ENCODE measurements at regions not wholly inside any gene's neighbourhood (a gene's known extent, or its start where the extent isn't known, plus 50 kb on each side); places are given as distances from the start of the nearest gene placed in this dataset.

- H3K4me3 Mint-ChIP-seq (ENCODE audit: low read depth, unreplicated experiment): no peak overlapping the region
- no peaks in the 10 kb centered on the region for H3K36me3 Mint-ChIP-seq (ENCODE audit: insufficient read depth, unreplicated experiment)
- H3K4me1 Mint-ChIP-seq (ENCODE audit: low read depth, unreplicated experiment): peaks cover 30% of the 10 kb centered on the region
- no peak overlapping the region for H3K27ac Mint-ChIP-seq (ENCODE audit: unreplicated experiment)
- no peaks in the 10 kb centered on the region for H3K9me3 Mint-ChIP-seq (ENCODE audit: low read depth, unreplicated experiment)
- no peaks in the 10 kb centered on the region for H3K27me3 Mint-ChIP-seq (ENCODE audit: unreplicated experiment)
- CTCF ChIA-PET: interaction anchor here (0.6 kb wide), 1 partner anchor 124 kb away, joined by 3 read pairs; no protein-coding TSS in a partner anchor
- BruUV-seq (replicated peaks): no TSS peak
- intact Hi-C loops (cut with micrococcal nuclease; ENCODE audit: unreplicated experiment): no loop called here
- no peak for TF ChIP-seq CTCF (IDR thresholded peaks at IDR 0.05; ENCODE audit: unreplicated experiment)
- no peak for DNase-seq
Measured at GRCh38 chr6:138550346-138550767, 51.1 kb upstream of the NHSL1 start.

- H3K27ac Mint-ChIP-seq (ENCODE audit: unreplicated experiment): no peak overlapping the region
- H3K4me3 Mint-ChIP-seq (ENCODE audit: low read depth, unreplicated experiment): no peak overlapping the region
- CTCF ChIA-PET: no interaction called here
- intact Hi-C loops (cut with micrococcal nuclease; ENCODE audit: unreplicated experiment): no loop called here
- H3K4me1 Mint-ChIP-seq (ENCODE audit: low read depth, unreplicated experiment): peaks cover 28% of the 10 kb centered on the region
- no peaks in the 10 kb centered on the region for H3K27me3 Mint-ChIP-seq (ENCODE audit: unreplicated experiment)
- H3K9me3 Mint-ChIP-seq (ENCODE audit: low read depth, unreplicated experiment): no peaks in the 10 kb centered on the region
- no peaks in the 10 kb centered on the region for H3K36me3 Mint-ChIP-seq (ENCODE audit: insufficient read depth, unreplicated experiment)
- TF ChIP-seq CTCF (IDR thresholded peaks at IDR 0.05; ENCODE audit: unreplicated experiment): no peak
- DNase-seq: no peak
- BruUV-seq (replicated peaks): no TSS peak
Measured at GRCh38 chr6:138554146-138554545, 54.9 kb upstream of the NHSL1 start.

GRCh38 chr6:138555421-138555988 is 56.2 kb upstream of the NHSL1 start:
- no peak for DNase-seq

GRCh38 chr6:138557147-138557546 is 57.9 kb upstream of the NHSL1 start:
- intact Hi-C loops (cut with micrococcal nuclease; ENCODE audit: unreplicated experiment): no loop called here
- H3K27me3 Mint-ChIP-seq (ENCODE audit: unreplicated experiment): no peaks in the 10 kb centered on the region
- no peaks in the 10 kb centered on the region for H3K9me3 Mint-ChIP-seq (ENCODE audit: low read depth, unreplicated experiment)
- TF ChIP-seq CTCF (IDR thresholded peaks at IDR 0.05; ENCODE audit: unreplicated experiment): no peak
- no TSS peak for BruUV-seq (replicated peaks)
- peaks cover 19% of the 10 kb centered on the region for H3K4me1 Mint-ChIP-seq (ENCODE audit: low read depth, unreplicated experiment)
- H3K4me3 Mint-ChIP-seq (ENCODE audit: low read depth, unreplicated experiment): no peak overlapping the region
- H3K36me3 Mint-ChIP-seq (ENCODE audit: insufficient read depth, unreplicated experiment): no peaks in the 10 kb centered on the region
- H3K27ac Mint-ChIP-seq (ENCODE audit: unreplicated experiment): no peak overlapping the region
- DNase-seq: no peak
- CTCF ChIA-PET: no interaction called here

More at GRCh38 chr6:138555421-138555988, 56.2 kb upstream of the NHSL1 start:
- intact Hi-C loops (cut with micrococcal nuclease; ENCODE audit: unreplicated experiment): no loop called here
- BruUV-seq (replicated peaks): no TSS peak
- CTCF ChIA-PET: no interaction called here
- Mint-ChIP-seq H3K27ac (ENCODE audit: unreplicated experiment) (no peak overlapping the region), H3K4me1 (ENCODE audit: low read depth, unreplicated experiment) (peaks cover 25% of the 10 kb centered on the region), H3K27me3 (ENCODE audit: unreplicated experiment) (no peaks in the 10 kb centered on the region), H3K4me3 (ENCODE audit: low read depth, unreplicated experiment) (no peak overlapping the region), H3K36me3 (ENCODE audit: insufficient read depth, unreplicated experiment) (no peaks in the 10 kb centered on the region), H3K9me3 (ENCODE audit: low read depth, unreplicated experiment) (no peaks in the 10 kb centered on the region)
- no peak for TF ChIP-seq CTCF (IDR thresholded peaks at IDR 0.05; ENCODE audit: unreplicated experiment)

Data from Calu3 (cell line).